SK-N-SH (cell line): ENCODE measurements at regions not wholly inside any gene's neighbourhood (a gene's known extent, or its start where the extent isn't known, plus 50 kb on each side); places are given as distances from the start of the nearest gene placed in this dataset.

ENCODE experiments used
- ELF1 ChIP-seq: IDR thresholded peaks from 2 replicates; pipeline ENCODE4 v1.4.0; 2012
- EP300 ChIP-seq, 2 experiments: IDR thresholded peaks; 2 replicates each; pipeline versions ENCODE4 v1.4.0 to v1.6.1; 2012; ENCODE audit warnings: borderline replicate concordance in 1 of 2, low read depth in 1 of 2, low read length in 1 of 2
- EZH2phosphoT487 ChIP-seq: fragments of 200-600 bp; sonication (generic); IDR thresholded peaks from 2 replicates; pipeline ENCODE4 v1.6.1; 2017; ENCODE audit warnings: low read depth, mixed run types, mild to moderate bottlenecking, antibody characterized with exemption, moderate library complexity, borderline replicate concordance
- GATA2 ChIP-seq: sonication (generic); formaldehyde crosslinking; IDR thresholded peaks from 2 replicates; pipeline ENCODE4 v1.5.0; 2020; ENCODE audit warnings: mild to moderate bottlenecking, missing genetic modification reagents
- JUND ChIP-seq: IDR thresholded peaks from 2 replicates; pipeline ENCODE4 v1.4.0; 2012
- MXI1 ChIP-seq: IDR thresholded peaks from 2 replicates; pipeline ENCODE4 v1.6.1; 2012; ENCODE audit warnings: mild to moderate bottlenecking, low read depth, low read length, improper control_type of control experiment
- TAF1 ChIP-seq: IDR thresholded peaks from 2 replicates; pipeline ENCODE4 v1.6.1; 2012; ENCODE audit warnings: low read depth, mild to moderate bottlenecking, low read length, moderate library complexity, borderline replicate concordance
- TEAD4 ChIP-seq: IDR thresholded peaks from 2 replicates; pipeline ENCODE4 v1.4.0; 2012; ENCODE audit warnings: mild to moderate bottlenecking, borderline replicate concordance; ENCODE audit not compliant: insufficient read depth
- TF ChIP-seq, protein P1 (sequence below): fragments of 200-600 bp; sonication (generic); IDR thresholded peaks from 2 replicates; pipeline ENCODE4 v1.6.1; 2017; ENCODE audit warnings: antibody characterized with exemption, mild to moderate bottlenecking, moderate library complexity
- TF ChIP-seq, protein P2 (sequence below): IDR thresholded peaks from 2 replicates; pipeline ENCODE4 v1.4.0; 2012; ENCODE audit warnings: low read depth
- TF ChIP-seq, protein P3 (sequence below): IDR thresholded peaks from 2 replicates; pipeline ENCODE4 v1.6.1; 2012; ENCODE audit warnings: mild to moderate bottlenecking, low read depth, low read length, moderate library complexity
- TF ChIP-seq, protein P4 (sequence below): fragments of 150-350 bp; IDR thresholded peaks from 2 replicates; pipeline ENCODE4 v1.6.1; 2017; ENCODE audit warnings: antibody characterized with exemption, low read length, low read depth, borderline replicate concordance
- TF ChIP-seq, protein P5 (sequence below): IDR thresholded peaks from 2 replicates; pipeline ENCODE4 v1.4.0; 2012; ENCODE audit warnings: low read depth, borderline replicate concordance

DNA sequence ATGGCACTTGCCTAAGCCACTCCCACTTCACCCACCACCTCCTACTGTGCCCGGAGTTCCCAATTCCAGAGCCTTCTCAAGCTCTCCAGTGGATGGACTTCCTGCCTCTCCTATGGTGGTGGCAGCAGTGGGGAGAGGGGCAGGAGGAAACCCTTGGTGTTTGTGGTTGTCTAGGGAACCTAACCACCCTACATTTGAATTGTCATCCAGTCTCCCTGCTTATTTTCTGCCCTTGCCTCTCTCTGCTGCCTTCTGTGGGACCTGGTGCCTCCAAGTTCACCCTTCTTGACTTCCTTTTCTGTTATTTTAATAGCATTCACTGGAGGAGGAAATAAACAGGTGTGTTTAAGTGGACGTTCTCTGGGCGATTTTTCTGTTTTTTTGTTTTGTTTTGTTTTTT lies 50.0 kb upstream of the HPCAL1 start:
- TF ChIP-seq EP300 (IDR thresholded peaks at IDR 0.05; ENCODE audit: borderline replicate concordance in 1 of 2, low read depth in 1 of 2, low read length in 1 of 2) (no peak), ELF1 (no peak), TEAD4 (no peak), GATA2 (no peak), EZH2phosphoT487 (no peak), TAF1 (no peak), JUND (no peak), MXI1 (no peak)
- TF ChIP-seq, protein P1, sequence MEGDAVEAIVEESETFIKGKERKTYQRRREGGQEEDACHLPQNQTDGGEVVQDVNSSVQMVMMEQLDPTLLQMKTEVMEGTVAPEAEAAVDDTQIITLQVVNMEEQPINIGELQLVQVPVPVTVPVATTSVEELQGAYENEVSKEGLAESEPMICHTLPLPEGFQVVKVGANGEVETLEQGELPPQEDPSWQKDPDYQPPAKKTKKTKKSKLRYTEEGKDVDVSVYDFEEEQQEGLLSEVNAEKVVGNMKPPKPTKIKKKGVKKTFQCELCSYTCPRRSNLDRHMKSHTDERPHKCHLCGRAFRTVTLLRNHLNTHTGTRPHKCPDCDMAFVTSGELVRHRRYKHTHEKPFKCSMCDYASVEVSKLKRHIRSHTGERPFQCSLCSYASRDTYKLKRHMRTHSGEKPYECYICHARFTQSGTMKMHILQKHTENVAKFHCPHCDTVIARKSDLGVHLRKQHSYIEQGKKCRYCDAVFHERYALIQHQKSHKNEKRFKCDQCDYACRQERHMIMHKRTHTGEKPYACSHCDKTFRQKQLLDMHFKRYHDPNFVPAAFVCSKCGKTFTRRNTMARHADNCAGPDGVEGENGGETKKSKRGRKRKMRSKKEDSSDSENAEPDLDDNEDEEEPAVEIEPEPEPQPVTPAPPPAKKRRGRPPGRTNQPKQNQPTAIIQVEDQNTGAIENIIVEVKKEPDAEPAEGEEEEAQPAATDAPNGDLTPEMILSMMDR = no peak
- TF ChIP-seq, protein P2, sequence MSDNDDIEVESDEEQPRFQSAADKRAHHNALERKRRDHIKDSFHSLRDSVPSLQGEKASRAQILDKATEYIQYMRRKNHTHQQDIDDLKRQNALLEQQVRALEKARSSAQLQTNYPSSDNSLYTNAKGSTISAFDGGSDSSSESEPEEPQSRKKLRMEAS = no peak
- TF ChIP-seq, protein P3, sequence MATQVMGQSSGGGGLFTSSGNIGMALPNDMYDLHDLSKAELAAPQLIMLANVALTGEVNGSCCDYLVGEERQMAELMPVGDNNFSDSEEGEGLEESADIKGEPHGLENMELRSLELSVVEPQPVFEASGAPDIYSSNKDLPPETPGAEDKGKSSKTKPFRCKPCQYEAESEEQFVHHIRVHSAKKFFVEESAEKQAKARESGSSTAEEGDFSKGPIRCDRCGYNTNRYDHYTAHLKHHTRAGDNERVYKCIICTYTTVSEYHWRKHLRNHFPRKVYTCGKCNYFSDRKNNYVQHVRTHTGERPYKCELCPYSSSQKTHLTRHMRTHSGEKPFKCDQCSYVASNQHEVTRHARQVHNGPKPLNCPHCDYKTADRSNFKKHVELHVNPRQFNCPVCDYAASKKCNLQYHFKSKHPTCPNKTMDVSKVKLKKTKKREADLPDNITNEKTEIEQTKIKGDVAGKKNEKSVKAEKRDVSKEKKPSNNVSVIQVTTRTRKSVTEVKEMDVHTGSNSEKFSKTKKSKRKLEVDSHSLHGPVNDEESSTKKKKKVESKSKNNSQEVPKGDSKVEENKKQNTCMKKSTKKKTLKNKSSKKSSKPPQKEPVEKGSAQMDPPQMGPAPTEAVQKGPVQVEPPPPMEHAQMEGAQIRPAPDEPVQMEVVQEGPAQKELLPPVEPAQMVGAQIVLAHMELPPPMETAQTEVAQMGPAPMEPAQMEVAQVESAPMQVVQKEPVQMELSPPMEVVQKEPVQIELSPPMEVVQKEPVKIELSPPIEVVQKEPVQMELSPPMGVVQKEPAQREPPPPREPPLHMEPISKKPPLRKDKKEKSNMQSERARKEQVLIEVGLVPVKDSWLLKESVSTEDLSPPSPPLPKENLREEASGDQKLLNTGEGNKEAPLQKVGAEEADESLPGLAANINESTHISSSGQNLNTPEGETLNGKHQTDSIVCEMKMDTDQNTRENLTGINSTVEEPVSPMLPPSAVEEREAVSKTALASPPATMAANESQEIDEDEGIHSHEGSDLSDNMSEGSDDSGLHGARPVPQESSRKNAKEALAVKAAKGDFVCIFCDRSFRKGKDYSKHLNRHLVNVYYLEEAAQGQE = no peak
- TF ChIP-seq, protein P4, sequence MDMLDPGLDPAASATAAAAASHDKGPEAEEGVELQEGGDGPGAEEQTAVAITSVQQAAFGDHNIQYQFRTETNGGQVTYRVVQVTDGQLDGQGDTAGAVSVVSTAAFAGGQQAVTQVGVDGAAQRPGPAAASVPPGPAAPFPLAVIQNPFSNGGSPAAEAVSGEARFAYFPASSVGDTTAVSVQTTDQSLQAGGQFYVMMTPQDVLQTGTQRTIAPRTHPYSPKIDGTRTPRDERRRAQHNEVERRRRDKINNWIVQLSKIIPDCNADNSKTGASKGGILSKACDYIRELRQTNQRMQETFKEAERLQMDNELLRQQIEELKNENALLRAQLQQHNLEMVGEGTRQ = no peak
- TF ChIP-seq, protein P5, sequence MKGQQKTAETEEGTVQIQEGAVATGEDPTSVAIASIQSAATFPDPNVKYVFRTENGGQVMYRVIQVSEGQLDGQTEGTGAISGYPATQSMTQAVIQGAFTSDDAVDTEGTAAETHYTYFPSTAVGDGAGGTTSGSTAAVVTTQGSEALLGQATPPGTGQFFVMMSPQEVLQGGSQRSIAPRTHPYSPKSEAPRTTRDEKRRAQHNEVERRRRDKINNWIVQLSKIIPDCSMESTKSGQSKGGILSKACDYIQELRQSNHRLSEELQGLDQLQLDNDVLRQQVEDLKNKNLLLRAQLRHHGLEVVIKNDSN = no peak
